ENCODE measurements at regions not wholly inside any gene's neighbourhood (a gene's known extent, or its start where the extent isn't known, plus 50 kb on each side); places are given as distances from the start of the nearest gene placed in this dataset.

- Histone ChIP-seq H3K4me3 (ENCODE audit: low read length in 2 of 2) (no peak overlapping the region), H3K9me3 (ENCODE audit: control insufficient read depth, low read length) (no peaks in the 10 kb centered on the region), H3K27ac (ENCODE audit: low read depth in 1 of 2, low read length in 2 of 2) (no peak overlapping the region), H3K4me1 (ENCODE audit: control insufficient read depth in 1 of 2, insufficient read depth in 2 of 2, low read length in 2 of 2) (no peaks in the 10 kb centered on the region), H3K36me3 (ENCODE audit: control insufficient read depth in 1 of 2, insufficient read depth in 2 of 2, low read length in 1 of 2) (no peaks in the 10 kb centered on the region), H3K27me3 (ENCODE audit: control insufficient read depth in 1 of 2, insufficient read depth in 2 of 2, low read length in 1 of 2) (no peaks in the 10 kb centered on the region)
- ATAC-seq (ENCODE audit: low FRiP score) (no peak), DNase-seq (no peak)
- intact Hi-C loops (cut with DNase I), result loop anchor here in 1 of 2 donors (2.0 kb wide), 1 partner anchor 20 kb away; no protein-coding TSS in a partner anchor
- WGBS, 2 donors, result 76 to 77% methylated on average over 3 of the region's 3 CpGs
Observed at GRCh38 chr14:38752750-38753149, 350.3 kb downstream of the SEC23A start.

- ATAC-seq (ENCODE audit: low FRiP score), result no peak
- Histone ChIP-seq H3K4me3 (ENCODE audit: low read length in 2 of 2) (no peak overlapping the region), H3K9me3 (ENCODE audit: control insufficient read depth, low read length) (no peaks in the 10 kb centered on the region), H3K27me3 (ENCODE audit: control insufficient read depth in 1 of 2, insufficient read depth in 2 of 2, low read length in 1 of 2) (no peaks in the 10 kb centered on the region), H3K27ac (ENCODE audit: low read depth in 1 of 2, low read length in 2 of 2) (no peak overlapping the region), H3K36me3 (ENCODE audit: control insufficient read depth in 1 of 2, insufficient read depth in 2 of 2, low read length in 1 of 2) (no peaks in the 10 kb centered on the region), H3K4me1 (ENCODE audit: control insufficient read depth in 1 of 2, insufficient read depth in 2 of 2, low read length in 2 of 2) (no peaks in the 10 kb centered on the region)
- DNase-seq, result no peak
- WGBS, 2 donors, result 63 to 80% methylated on average over 2 of the region's 2 CpGs
- intact Hi-C loops (cut with DNase I), result loop anchor here in 1 of 2 donors (2.0 kb wide), 1 partner anchor 20 kb away; no protein-coding TSS in a partner anchor
Observed at GRCh38 chr14:38752341-38752740, 350.7 kb downstream of the SEC23A start.

GRCh38 chr14:38751459-38751858 lies 351.6 kb downstream of the SEC23A start:
- DNase-seq (no peak), ATAC-seq (ENCODE audit: low FRiP score) (no peak)
- Histone ChIP-seq H3K4me1 (ENCODE audit: control insufficient read depth in 1 of 2, insufficient read depth in 2 of 2, low read length in 2 of 2) (no peaks in the 10 kb centered on the region), H3K27me3 (ENCODE audit: control insufficient read depth in 1 of 2, insufficient read depth in 2 of 2, low read length in 1 of 2) (no peaks in the 10 kb centered on the region), H3K4me3 (ENCODE audit: low read length in 2 of 2) (no peak overlapping the region), H3K36me3 (ENCODE audit: control insufficient read depth in 1 of 2, insufficient read depth in 2 of 2, low read length in 1 of 2) (no peaks in the 10 kb centered on the region), H3K9me3 (ENCODE audit: control insufficient read depth, low read length) (no peaks in the 10 kb centered on the region), H3K27ac (ENCODE audit: low read depth in 1 of 2, low read length in 2 of 2) (no peak overlapping the region)
- intact Hi-C loops (cut with DNase I), result no loop called here

- no peak for DNase-seq
- no peaks in the 10 kb centered on the region for H3K27me3 ChIP-seq (ENCODE audit: control insufficient read depth in 1 of 2, insufficient read depth in 2 of 2, low read length in 1 of 2)
- no peaks in the 10 kb centered on the region for H3K4me1 ChIP-seq (ENCODE audit: control insufficient read depth in 1 of 2, insufficient read depth in 2 of 2, low read length in 2 of 2)
- H3K9me3 ChIP-seq (ENCODE audit: control insufficient read depth, low read length), result no peaks in the 10 kb centered on the region
- no peak overlapping the region for H3K4me3 ChIP-seq (ENCODE audit: low read length in 2 of 2)
- intact Hi-C loops (cut with DNase I), result no loop called here
- 78 to 80% methylated on average over 3 of the region's 3 CpGs for WGBS, 2 donors
- H3K27ac ChIP-seq (ENCODE audit: low read depth in 1 of 2, low read length in 2 of 2), result no peak overlapping the region
- H3K36me3 ChIP-seq (ENCODE audit: control insufficient read depth in 1 of 2, insufficient read depth in 2 of 2, low read length in 1 of 2), result no peaks in the 10 kb centered on the region
- no peak for ATAC-seq (ENCODE audit: low FRiP score)
Observed at GRCh38 chr14:38749936-38750335, 353.1 kb downstream of the SEC23A start.

- Histone ChIP-seq H3K27me3 (ENCODE audit: control insufficient read depth in 1 of 2, insufficient read depth in 2 of 2, low read length in 1 of 2) (no peaks in the 10 kb centered on the region), H3K27ac (ENCODE audit: low read depth in 1 of 2, low read length in 2 of 2) (no peak overlapping the region), H3K4me3 (ENCODE audit: low read length in 2 of 2) (no peak overlapping the region), H3K36me3 (ENCODE audit: control insufficient read depth in 1 of 2, insufficient read depth in 2 of 2, low read length in 1 of 2) (no peaks in the 10 kb centered on the region), H3K4me1 (ENCODE audit: control insufficient read depth in 1 of 2, insufficient read depth in 2 of 2, low read length in 2 of 2) (no peaks in the 10 kb centered on the region), H3K9me3 (ENCODE audit: control insufficient read depth, low read length) (no peaks in the 10 kb centered on the region)
- DNase-seq, result no peak
- no peak for ATAC-seq (ENCODE audit: low FRiP score)
- intact Hi-C loops (cut with DNase I), result no loop called here
- 39 to 45% methylated on average over 1 of the region's 1 CpG for WGBS, 2 donors
Observed at GRCh38 chr14:38745861-38746260, 357.2 kb downstream of the SEC23A start.

- Histone ChIP-seq H3K4me1 (ENCODE audit: control insufficient read depth in 1 of 2, insufficient read depth in 2 of 2, low read length in 2 of 2) (no peaks in the 10 kb centered on the region), H3K27ac (ENCODE audit: low read depth in 1 of 2, low read length in 2 of 2) (no peak overlapping the region), H3K4me3 (ENCODE audit: low read length in 2 of 2) (no peak overlapping the region), H3K36me3 (ENCODE audit: control insufficient read depth in 1 of 2, insufficient read depth in 2 of 2, low read length in 1 of 2) (no peaks in the 10 kb centered on the region), H3K27me3 (ENCODE audit: control insufficient read depth in 1 of 2, insufficient read depth in 2 of 2, low read length in 1 of 2) (no peaks in the 10 kb centered on the region), H3K9me3 (ENCODE audit: control insufficient read depth, low read length) (no peaks in the 10 kb centered on the region)
- intact Hi-C loops (cut with DNase I), result no loop called here
- ATAC-seq (ENCODE audit: low FRiP score) (no peak), DNase-seq (no peak)
- WGBS, 2 donors, result 77 to 83% methylated on average over 7 of the region's 7 CpGs
Observed at GRCh38 chr14:38743966-38744584, 359.0 kb downstream of the SEC23A start.

- intact Hi-C loops (cut with DNase I), result no loop called here
Observed at GRCh38 chr14:38737686-38738407, 365.2 kb downstream of the SEC23A start.

GRCh38 chr14:38735005-38735404 lies 368.0 kb downstream of the SEC23A start:
- ATAC-seq (ENCODE audit: low FRiP score), result no peak
- no peaks in the 10 kb centered on the region for H3K4me1 ChIP-seq (ENCODE audit: control insufficient read depth in 1 of 2, insufficient read depth in 2 of 2, low read length in 2 of 2)
- H3K36me3 ChIP-seq (ENCODE audit: control insufficient read depth in 1 of 2, insufficient read depth in 2 of 2, low read length in 1 of 2), result no peaks in the 10 kb centered on the region
- H3K4me3 ChIP-seq (ENCODE audit: low read length in 2 of 2), result no peak overlapping the region
- H3K9me3 ChIP-seq (ENCODE audit: control insufficient read depth, low read length), result peaks cover 3% of the 10 kb centered on the region
- H3K27ac ChIP-seq (ENCODE audit: low read depth in 1 of 2, low read length in 2 of 2), result no peak overlapping the region
- no peaks in the 10 kb centered on the region for H3K27me3 ChIP-seq (ENCODE audit: control insufficient read depth in 1 of 2, insufficient read depth in 2 of 2, low read length in 1 of 2)
- 73 to 76% methylated on average over 5 of the region's 5 CpGs for WGBS, 2 donors
- intact Hi-C loops (cut with DNase I), result no loop called here
- no peak for DNase-seq

More at GRCh38 chr14:38737686-38738407, 365.2 kb downstream of the SEC23A start:
- ATAC-seq (ENCODE audit: low FRiP score) (no peak), DNase-seq (no peak)
- Histone ChIP-seq H3K36me3 (ENCODE audit: control insufficient read depth in 1 of 2, insufficient read depth in 2 of 2, low read length in 1 of 2) (no peaks in the 10 kb centered on the region), H3K27ac (ENCODE audit: low read depth in 1 of 2, low read length in 2 of 2) (no peak overlapping the region), H3K4me1 (ENCODE audit: control insufficient read depth in 1 of 2, insufficient read depth in 2 of 2, low read length in 2 of 2) (no peaks in the 10 kb centered on the region), H3K9me3 (ENCODE audit: control insufficient read depth, low read length) (peaks cover 3% of the 10 kb centered on the region), H3K4me3 (ENCODE audit: low read length in 2 of 2) (no peak overlapping the region), H3K27me3 (ENCODE audit: control insufficient read depth in 1 of 2, insufficient read depth in 2 of 2, low read length in 1 of 2) (no peaks in the 10 kb centered on the region)
- 42% methylated on average over 12 of the region's 12 CpGs for WGBS, 2 donors

GRCh38 chr14:38731962-38732361 lies 371.1 kb downstream of the SEC23A start:
- peaks cover 3% of the 10 kb centered on the region for H3K9me3 ChIP-seq (ENCODE audit: control insufficient read depth, low read length)
- no peaks in the 10 kb centered on the region for H3K27me3 ChIP-seq (ENCODE audit: control insufficient read depth in 1 of 2, insufficient read depth in 2 of 2, low read length in 1 of 2)
- H3K27ac ChIP-seq (ENCODE audit: low read depth in 1 of 2, low read length in 2 of 2), result no peak overlapping the region
- WGBS, 2 donors, result 62 to 64% methylated on average over 1 of the region's 1 CpG
- ATAC-seq (ENCODE audit: low FRiP score) (no peak), DNase-seq (no peak)
- H3K4me1 ChIP-seq (ENCODE audit: control insufficient read depth in 1 of 2, insufficient read depth in 2 of 2, low read length in 2 of 2), result no peaks in the 10 kb centered on the region
- intact Hi-C loops (cut with DNase I), result no loop called here
- H3K36me3 ChIP-seq (ENCODE audit: control insufficient read depth in 1 of 2, insufficient read depth in 2 of 2, low read length in 1 of 2), result no peaks in the 10 kb centered on the region
- no peak overlapping the region for H3K4me3 ChIP-seq (ENCODE audit: low read length in 2 of 2)

All from aorta (tissue), 5 donors.